Midbrain (tissue), 1 donor: ENCODE measurements at regions not wholly inside any gene's neighbourhood (a gene's known extent, or its start where the extent isn't known, plus 50 kb on each side); places are given as distances from the start of the nearest gene placed in this dataset.

Experiments
- DNase-seq: peaks from one replicate; lab custom pipeline; 2025; lab: John Stamatoyannopoulos, UW

DNA sequence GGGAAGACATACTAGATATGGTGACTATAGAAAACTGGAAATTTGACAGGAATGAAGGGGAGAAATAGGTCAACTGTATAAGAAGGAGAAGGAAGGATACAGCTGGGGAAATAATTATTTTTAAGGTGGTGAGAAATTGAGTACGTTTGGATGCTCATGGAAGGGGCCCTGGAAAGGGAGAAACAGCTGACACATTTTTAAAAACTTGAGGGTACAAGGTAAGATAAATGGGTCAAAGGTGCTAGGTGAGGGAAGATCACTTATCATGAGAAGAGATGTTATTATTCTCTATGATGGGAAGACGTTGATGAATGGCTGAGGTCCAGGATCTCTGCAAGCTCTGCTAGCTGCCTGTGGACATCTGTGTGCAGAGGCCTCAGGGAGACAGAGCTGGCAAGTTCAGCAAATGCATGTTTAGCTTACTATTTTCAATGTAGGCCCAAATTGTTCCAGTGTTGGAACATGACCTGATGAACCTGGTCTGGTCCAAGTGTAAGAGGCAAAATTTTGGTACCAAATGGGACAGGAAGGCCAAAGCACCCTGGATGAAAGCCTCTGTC is 181.7 kb downstream of the MTRR start:
- DNase-seq = no peak

DNA sequence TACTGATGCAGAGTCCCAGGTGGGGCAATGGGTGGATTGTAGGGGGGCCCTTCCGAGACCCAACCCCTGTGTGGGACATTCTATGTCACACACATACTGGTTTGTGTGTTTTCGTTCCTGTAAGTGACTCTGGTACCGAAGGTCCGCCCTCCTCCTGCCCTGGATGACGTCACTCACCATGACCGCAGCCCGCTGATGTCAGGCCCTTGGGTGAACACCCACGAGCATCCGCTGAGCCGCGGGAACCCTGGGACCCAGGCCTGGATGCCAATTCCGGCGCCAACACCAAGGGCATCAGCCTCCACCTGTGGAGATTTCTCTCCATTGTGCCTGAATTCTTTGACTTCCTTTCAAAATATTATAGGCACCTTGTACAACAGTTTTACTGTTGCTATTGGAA is 184.3 kb downstream of the MTRR start:
- DNase-seq = no peak

DNA sequence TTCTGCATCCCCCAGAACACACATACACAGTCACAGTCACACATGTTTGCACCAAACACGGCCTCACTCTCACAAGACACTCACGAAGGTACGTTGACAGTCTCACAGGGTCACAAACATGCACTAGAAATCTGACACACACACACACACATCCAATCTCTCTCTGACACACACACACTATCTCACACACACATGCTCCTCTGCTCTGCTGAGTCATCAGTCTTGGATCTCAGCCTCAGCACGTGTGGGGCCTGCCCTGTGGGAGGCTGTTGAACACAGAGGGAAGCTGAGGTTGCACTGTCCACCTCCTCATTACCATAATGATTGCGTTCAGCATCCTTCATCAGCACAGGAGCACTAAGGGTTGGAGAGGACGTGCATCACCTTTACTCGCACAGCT is 188.8 kb downstream of the MTRR start:
- DNase-seq = no peak

DNA sequence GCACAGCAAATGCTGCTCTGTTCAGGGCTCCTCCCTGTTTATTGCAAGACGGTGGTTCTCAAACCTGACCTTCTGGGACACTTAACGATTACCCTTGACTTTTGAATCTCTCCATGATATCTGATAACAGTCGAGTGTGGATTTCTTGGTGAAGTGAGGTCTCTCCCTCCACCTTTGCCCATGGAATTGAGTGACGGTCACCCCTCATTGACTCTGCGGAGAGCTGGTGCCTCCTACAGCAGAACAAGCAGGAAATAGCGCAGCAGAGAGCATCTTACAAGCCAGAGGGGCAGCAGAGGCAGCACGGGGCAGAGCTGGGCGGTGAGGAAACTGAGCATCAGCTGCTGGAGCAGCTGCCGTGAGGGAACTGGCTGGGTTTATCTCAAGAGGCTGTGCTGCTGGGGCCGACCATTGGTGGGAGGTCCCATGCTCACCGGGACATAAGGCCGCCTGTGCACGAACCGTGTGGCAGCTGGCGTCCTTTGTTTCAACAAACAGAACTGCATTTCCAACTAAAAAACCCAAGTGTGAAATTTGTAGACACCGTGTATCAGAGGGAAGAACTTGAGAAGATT is 189.8 kb downstream of the MTRR start:
- DNase-seq = no peak

DNA sequence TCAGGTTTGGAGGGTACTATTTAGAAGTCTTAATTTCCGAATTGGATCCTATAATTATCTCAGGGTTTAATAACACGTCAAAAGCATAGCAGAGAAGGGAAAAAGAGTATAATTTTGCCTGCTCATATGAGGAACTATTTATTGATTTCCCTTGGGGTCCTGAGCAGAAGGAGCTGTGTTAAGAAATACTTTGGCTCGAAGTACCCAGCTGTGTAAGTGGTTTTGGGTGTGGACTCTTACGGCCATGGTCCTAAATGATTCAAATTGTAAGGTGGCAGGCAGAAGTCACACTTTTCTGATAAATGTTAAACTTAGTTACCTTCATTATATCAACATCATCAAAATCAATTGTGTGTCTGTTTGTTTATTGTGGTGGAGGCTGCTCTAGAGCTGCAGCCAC is 190.4 kb downstream of the MTRR start:
- no peak for DNase-seq

DNA sequence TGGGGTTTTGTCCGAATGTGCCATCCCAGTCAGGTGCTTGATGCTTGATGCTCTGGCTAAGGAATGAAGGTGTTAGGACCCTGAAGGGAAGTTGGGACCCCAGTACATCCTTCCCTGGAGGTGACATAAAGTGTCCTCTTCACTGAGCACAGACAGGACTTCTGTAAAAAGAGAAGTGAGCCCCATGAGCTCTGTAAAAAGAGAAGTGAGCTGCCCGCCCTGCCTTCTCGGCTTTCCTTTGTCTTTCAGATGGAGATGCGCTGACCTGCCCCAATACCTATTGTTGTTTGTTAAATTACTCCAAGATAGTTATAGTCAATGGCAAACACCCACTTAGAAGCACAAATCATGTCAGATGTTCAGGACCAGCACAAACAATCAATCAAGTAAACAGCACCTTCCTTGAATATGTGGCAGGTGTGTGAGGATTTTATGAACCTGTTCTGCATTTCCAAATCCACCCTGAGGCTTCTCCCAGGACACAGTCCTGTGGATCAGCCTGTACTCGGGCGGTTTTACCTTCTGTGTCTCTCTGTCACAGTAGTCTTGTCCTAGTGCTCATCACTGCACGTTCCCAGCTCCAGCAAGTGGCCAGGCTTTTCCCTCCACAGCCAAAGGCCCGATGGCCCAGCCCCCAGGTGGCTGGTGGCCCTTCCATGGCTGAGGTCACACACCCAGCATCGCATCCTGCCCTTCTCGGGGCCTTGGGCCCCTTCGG is 191.4 kb downstream of the MTRR start:
- DNase-seq = no peak

DNA sequence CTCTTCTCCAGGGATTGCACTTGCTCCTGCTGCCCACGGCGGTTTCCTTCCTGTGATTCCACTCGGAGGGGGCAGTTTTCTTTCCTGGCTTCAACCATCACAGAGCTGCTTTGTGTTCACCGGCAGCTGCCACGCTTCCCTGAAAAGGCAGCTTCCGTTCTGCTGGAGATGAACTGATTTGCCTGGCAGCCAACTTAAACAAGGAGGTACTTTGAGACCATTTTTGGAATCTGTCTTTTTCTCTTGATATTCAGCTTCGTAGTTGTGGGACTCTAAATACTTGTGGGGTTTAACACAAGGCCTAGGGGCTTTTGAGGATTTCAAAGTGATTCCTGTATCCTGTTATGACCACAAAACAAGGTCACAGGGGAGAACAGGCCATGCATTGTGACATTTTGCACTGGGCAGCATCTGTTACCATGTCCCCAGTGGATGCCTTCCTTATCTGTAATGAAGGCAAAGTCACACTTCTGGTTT is 192.0 kb downstream of the MTRR start:
- peak; percentile 37 for DNase-seq

DNA sequence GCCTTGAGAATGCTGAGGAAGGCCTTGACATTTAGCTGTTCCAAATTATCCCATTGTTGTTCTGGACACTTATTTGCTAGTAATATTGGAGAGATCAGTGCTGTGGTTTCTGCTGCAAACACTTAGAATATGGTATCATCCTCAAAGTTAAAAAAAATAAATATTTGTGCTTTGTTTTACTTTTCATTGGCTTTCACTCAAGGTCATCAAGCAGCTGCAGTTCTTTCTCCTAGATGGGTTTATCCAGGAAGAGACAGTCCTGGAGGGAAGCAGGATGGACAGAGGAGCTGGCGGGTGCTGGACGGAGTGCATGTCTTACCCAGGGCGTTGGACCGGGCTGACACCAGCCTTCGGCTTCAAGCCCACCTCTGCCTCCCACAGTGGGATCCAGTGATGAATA is 193.6 kb downstream of the MTRR start:
- no peak for DNase-seq

DNA sequence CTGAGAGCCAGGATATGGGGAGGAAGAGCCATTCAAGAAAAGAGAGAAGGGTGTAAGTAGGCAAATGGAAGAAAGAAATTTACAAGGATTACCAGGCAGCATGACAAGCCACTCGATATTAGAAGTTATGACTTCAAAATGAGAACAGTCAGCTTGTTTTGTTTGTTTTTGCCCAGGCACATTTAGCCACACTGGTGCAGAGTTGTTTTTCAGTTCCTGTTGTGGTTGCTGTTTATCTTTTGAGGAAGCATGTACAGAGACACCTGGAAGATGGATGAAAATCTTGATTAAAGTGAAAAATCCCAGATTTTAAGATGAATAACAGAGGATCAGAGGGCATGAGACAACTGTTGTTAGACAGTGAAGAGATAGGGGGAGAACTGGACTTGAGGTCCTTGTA is 199.1 kb downstream of the MTRR start:
- DNase-seq = no peak

DNA sequence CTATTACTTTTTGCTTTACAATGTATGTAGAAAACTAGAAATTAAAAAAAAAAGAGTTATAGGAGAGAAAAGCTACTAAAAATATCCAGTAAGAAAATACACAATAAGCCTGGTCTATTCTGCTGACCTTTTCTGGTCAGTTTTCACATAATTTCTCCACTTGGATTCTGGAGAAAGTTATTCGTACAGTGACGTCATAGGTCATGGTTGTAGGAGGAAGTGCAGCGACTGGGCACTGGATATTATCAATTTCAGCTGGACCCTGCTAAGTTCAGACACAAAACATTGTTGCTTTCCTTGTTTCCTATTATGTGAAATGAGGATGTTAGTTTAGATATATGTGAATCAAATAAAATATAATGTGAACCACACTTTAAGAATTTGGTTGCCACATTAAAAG is 201.2 kb downstream of the MTRR start:
- no peak for DNase-seq

DNA sequence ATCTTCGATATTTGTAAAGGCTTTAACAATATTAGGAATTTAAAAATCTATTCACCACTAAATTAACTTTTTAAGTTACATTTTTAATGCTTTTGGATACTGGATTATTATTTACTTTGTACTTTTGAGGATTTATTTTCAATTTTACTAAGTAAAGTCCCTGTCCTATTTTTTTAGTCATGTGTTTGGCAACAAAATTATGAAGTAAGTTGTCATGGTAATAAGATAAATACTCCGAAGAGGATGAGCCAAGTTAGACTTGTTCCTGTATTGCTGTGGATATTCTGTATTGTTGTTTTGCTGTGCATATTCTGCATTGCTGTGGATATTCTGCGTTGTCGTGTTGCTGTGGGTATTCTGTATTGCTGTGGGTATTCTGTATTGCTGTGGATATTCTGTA is 210.1 kb downstream of the MTRR start:
- DNase-seq = no peak

DNA sequence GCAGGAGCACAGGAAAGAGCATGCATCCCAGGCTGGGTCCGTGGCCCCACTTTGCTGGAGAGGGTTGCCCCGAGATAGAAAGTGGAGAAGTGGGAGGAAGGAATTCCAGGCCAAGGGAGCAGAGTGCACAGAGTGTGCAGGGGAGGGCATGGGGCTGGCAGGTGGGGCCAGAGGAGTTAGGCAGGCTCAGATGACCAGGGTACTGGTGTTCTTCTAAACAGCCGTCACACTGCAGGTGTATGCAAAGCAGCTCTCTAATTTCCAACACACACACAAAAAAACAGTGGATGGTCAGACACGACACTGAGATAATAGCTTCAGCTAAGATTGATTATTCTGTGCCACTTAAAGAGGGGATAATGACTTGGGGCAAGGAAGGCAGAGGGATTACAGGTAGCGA is 212.2 kb downstream of the MTRR start:
- DNase-seq = no peak

DNA sequence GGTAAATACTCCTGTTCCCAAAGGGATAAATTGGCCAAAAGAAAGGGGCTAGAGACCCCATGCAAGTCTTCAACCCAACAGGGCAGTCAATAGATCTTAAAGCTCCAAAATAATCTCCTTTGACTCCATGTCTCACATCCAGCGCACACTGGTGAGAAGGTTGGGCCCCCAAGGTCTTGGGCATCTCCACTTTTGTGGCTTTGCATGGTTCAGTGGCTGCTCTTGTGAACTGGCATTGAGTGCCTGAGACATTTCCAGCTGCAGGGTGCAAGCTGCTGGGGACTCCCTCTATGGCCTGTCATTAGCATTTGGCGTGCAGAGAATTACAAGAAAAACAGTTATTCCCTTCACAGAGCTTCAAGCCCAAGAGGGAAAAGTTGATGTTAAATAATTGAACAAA is 224.7 kb downstream of the MTRR start:
- no peak for DNase-seq

DNA sequence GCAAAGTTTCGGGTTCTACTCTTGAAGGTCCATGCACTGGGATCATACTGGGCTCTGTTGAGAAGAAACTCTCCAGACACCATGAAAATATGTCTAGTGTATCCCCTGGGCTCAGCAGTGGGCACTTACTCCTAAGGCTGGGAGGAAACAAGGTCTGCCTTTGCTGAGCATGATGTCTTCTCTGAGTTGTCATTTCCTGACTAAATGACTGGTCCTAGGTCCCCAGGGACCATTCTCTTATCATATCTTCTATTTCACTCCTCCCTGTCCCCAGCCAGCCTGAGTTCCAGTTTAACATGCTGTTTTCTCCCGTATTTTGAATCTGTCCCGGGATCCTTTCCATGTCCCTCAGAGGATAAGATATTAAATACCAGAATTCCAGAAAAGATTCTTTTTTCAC is 225.4 kb downstream of the MTRR start:
- DNase-seq = no peak

DNA sequence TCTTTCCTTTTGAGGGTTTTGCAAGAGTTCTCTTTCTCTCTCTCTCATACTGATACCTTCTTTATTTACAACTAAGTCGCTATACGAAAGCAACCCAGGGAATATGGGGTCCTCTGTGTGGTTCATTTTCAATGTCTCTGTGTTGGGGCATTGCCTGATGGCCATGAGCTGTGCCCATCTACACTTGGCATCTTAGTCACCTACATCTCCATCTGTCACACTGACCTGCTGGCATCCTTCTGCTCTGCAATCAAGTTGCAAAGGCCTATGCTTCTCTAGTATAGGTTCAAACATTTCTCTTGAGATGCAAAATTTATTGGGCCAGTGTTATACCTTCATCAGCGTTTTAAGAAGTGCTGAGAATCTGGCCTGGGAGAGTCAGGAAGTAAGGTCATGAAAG is 228.2 kb downstream of the MTRR start:
- DNase-seq = no peak

DNA sequence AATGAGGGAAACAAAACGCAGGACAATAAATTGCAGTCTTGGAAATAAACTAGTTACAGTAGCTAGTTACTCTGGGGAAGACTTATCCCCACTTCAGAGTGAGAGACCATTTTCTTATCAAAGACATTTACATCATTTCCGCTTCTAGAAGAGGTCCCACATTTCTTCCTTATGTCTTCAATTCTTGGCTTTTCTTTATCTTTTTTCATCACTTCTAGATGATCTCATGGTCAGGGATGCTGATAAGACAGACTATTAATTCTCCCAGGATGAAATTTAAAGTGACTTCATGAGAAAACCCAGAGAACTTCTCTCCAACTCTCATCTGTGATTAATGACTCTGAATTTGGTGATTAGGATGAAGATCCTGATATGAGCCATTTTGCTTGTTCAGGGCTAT is 229.1 kb downstream of the MTRR start:
- no peak for DNase-seq

DNA sequence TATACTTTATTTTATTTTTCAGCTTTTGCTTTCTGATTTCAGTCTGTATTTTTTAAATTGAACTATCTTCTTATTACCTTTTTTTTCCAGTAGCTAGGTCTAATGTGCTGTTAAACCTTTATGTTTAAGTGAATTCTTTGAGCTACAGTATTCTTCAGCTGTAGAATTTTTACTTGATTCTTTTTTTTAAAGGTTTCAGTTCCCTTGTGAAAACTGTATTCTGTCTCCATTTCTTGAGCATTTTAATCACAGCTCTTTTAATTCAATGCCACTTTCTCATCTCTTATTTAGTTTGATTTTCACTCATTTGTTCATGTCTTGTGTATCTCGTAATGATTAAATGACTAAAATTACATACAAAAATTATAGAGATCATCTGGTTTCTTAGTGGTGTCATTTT is 233.8 kb downstream of the MTRR start:
- DNase-seq = no peak

DNA sequence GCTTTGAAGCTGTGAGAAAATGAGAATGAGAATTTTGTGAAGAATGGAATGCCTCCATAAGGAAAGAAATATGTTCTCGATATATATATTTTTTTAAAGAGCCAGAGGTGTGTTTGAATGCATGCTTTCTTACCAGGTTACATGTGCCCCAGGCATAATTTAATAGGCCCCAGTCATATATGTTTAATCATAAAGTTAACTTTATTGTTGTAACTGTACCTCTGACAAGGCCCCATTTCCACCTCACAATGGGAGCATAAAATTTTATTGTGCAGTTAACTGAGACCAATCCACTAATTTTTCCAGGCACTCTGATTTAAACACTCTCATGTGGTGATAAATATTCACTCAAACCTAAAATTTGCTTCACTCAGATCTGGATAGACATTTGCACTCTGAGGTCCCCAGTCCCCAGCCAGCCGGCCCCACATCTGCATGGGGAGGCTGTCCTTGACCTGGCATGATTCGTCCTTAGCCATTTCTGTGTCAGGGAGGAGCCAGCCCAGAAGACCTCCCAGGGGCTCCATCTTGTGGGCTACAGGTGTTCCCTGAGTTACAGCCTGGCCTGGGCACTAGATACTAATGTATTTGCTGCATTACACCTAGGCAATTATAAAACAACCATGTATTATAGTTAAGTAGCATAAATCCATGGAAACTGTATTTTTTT is 245.8 kb downstream of the MTRR start:
- DNase-seq = no peak

DNA sequence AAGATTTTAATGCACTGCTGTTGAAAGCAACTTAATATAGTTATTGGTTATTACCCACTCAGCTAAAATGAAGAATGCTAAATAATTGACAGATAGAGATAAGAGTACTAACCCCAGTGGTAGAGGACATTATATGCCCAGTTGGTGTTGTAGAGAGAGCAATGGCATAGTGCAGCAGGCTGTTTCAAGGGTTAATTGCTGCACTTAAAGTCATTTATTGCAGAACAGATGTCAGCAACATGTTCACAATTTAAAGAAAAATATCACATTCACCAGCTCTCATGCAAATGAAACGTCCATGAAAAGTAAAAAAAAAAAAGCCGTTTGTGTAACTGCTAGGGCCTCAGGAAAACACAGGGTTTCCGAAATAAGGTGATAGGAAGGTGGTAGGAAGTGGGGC is 254.6 kb downstream of the MTRR start:
- no peak for DNase-seq

DNA sequence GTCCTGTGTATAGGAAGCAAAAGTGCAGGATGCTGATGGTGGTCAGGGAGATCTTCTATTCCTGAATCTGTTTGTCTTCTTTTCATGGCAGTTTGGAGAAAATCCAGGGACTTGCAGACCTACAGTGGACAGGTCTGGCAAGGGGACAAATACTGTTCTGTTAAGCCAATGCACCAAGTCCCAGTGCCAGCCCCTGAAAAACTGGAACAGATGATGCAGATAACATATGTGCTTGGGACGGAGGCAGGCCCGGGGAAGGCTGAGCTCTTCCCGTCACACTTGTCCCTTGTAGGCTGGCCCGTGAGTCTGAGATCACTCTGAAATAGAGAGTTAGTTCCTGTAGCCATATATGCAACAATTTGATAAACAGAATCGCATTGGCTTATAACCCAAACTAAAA is 265.7 kb downstream of the MTRR start:
- no peak for DNase-seq

DNA sequence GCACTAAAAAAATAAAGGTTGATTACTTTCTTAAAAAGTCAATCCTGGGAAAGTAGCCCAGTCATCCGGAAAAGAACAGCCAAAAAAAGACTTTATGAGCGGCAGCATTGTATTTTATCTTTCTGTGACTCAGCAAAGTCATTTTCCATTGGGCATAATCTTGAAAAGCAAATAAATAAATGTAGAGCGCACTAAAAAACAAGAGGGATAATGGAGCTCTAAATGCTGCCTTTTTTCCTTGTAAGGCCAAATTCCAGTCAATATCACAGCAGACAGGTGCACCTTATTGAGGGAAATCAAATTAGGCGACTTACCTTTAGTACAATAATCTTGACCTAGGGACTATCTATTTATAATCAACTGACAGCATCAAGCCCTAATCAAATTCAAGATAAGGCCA is 266.8 kb downstream of the MTRR start:
- no peak for DNase-seq

DNA sequence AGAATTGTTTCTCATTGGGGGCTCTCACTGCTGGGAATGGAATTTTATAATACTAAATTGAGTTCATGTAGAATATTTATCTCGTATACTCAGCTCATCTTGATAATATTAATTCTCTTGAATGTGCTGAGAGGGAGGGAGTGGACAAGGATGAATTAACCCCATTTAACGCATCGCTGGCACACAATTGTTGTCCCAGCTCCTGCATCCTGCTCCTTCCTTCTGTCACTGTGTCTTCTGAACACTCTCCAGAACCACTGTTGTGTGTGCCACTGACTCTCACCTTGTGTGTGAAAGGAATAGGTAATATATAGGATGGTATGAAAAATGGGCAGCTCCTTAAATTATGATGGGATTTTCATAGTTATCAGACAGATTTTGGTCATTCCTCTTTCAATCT is 267.3 kb downstream of the MTRR start:
- no peak for DNase-seq

DNA sequence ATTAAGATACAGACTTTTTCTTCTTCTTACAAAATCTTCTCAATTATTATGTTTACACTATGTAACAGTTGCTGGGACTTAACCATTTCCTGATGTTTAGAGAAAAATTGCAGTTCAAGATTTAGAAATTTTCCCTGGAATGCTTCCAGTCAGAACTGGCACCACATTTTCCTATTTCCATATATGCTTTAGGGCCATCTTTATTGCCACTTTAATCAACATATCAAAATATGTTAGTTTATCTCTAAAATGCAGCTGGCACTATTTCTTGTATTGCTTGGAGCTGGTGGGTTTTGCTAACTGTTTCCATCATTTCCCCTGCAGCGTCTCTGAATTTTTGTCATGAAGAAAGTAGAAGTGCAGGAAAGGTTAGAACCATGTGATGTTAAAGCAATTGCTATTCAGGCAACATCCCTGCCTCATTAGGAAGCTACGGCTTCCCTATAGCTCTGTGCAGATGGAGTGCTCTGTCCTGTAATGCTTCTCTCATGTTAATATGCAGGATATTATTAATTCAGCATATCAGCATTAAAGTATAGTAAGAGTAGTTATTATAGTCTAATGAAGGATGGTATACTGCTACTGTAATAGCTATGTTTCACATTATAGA is 269.1 kb downstream of the MTRR start:
- DNase-seq = no peak
